ENCODE measurements at regions not wholly inside any gene's neighbourhood (a gene's known extent, or its start where the extent isn't known, plus 50 kb on each side); places are given as distances from the start of the nearest gene placed in this dataset.

DNA sequence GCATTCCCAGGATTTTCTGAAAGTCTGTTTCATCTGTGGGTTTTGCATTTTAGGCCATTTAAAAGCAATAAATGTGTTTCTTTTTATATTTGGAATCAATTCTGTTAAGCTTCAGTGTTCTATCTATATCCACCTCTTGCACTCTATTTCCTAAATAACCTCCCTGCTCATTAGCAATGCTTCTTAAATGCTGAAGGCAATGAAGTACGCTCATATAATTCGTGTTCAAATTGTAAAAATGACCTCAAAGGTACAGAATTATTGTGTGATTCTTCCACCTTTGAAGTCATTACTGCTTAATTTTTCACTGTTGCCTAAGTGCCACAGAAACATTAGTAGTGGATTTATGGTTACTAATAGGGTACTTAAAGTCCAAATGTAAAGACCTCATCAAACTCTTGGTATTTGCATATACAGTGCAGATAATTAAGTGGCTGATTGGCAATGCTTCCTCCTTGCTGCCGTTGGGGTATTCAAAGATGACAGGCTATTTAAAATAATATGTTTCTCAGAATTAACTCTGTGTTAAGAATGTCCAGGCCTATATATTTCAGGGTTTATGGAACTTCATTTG is 730.8 kb downstream of the TECRL start:
- H3K9me2 ChIP-seq (ENCODE audit: insufficient read depth) = no peaks in the 10 kb centered on the region
- no peak for ATAC-seq
- no peaks in the 10 kb centered on the region for H3K4me1 ChIP-seq (ENCODE audit: insufficient read depth)
- no peak overlapping the region for H3K4me2 ChIP-seq
- no peak overlapping the region for H3K27ac ChIP-seq (ENCODE audit: low read depth)
- H3F3A ChIP-seq (replicated peaks; ENCODE audit: low read depth) = no peaks in the 10 kb centered on the region
- Mint-ChIP-seq H3K36me3 (ENCODE audit: low read depth) (no peaks in the 10 kb centered on the region), H3K4me1 (no peaks in the 10 kb centered on the region), H3K27me3 (ENCODE audit: insufficient read depth, low read depth, poor library complexity) (no peaks in the 10 kb centered on the region), H3K4me3 (no peak overlapping the region), H3K27ac (no peak overlapping the region), H3K9me3 (no peaks in the 10 kb centered on the region; the same call in 2 of the 3 replicates)
- DNase-seq (ENCODE audit: low spot score) = no peak
- TF ChIP-seq ZNF114 (CRISPR knock-in tag; IDR thresholded peaks at IDR 0.05) (no peak), EZH2 (IDR thresholded peaks at IDR 0.05; ENCODE audit: low read depth, unreplicated experiment) (no peak), ZNF462 (CRISPR knock-in tag; IDR thresholded peaks at IDR 0.05) (no peak), STAT1 (IDR thresholded peaks at IDR 0.05; ENCODE audit: unreplicated experiment) (no peak), NANOG (IDR thresholded peaks at IDR 0.05; ENCODE audit: borderline replicate concordance) (no peak)
- TF ChIP-seq, protein P1, sequence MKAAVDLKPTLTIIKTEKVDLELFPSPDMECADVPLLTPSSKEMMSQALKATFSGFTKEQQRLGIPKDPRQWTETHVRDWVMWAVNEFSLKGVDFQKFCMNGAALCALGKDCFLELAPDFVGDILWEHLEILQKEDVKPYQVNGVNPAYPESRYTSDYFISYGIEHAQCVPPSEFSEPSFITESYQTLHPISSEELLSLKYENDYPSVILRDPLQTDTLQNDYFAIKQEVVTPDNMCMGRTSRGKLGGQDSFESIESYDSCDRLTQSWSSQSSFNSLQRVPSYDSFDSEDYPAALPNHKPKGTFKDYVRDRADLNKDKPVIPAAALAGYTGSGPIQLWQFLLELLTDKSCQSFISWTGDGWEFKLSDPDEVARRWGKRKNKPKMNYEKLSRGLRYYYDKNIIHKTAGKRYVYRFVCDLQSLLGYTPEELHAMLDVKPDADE (IDR thresholded peaks at IDR 0.05) = no peak
- TF ChIP-seq, protein P2, sequence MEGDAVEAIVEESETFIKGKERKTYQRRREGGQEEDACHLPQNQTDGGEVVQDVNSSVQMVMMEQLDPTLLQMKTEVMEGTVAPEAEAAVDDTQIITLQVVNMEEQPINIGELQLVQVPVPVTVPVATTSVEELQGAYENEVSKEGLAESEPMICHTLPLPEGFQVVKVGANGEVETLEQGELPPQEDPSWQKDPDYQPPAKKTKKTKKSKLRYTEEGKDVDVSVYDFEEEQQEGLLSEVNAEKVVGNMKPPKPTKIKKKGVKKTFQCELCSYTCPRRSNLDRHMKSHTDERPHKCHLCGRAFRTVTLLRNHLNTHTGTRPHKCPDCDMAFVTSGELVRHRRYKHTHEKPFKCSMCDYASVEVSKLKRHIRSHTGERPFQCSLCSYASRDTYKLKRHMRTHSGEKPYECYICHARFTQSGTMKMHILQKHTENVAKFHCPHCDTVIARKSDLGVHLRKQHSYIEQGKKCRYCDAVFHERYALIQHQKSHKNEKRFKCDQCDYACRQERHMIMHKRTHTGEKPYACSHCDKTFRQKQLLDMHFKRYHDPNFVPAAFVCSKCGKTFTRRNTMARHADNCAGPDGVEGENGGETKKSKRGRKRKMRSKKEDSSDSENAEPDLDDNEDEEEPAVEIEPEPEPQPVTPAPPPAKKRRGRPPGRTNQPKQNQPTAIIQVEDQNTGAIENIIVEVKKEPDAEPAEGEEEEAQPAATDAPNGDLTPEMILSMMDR (conservative IDR thresholded peaks at IDR 0.05; ENCODE audit: low read depth in 2 of 2) = no peak
- H3K36me3 ChIP-seq (ENCODE audit: insufficient read depth) = no peaks in the 10 kb centered on the region
- H2AFZ ChIP-seq = peak overlapping the region; percentile 33; the same call in 1 of the 2 replicates
- H3K79me2 ChIP-seq (replicated peaks; ENCODE audit: insufficient read depth) = no peaks in the 10 kb centered on the region
- H3K27me3 ChIP-seq (ENCODE audit: insufficient read depth) = no peaks in the 10 kb centered on the region
- no peaks in the 10 kb centered on the region for H4K20me1 ChIP-seq (replicated peaks; ENCODE audit: insufficient read depth)
- no peak overlapping the region for H3K4me3 ChIP-seq
